HG03196 (cell line): ENCODE measurements at regions not wholly inside any gene's neighbourhood (a gene's known extent, or its start where the extent isn't known, plus 50 kb on each side); places are given as distances from the start of the nearest gene placed in this dataset.
"Not testable (repeated sequence)": the region's sequence is repeated elsewhere in the genome, so short reads cannot be mapped to it uniquely, and the experiment has no call there.

Experiments
- ATAC-seq: cut with Tn5 transposase; IDR thresholded peaks from one replicate; pipeline ENCODE4 v1.9.1; 2021; ENCODE audit not compliant: unreplicated experiment

- ATAC-seq, result no peak
These were observed 179.5 kb downstream of the HNRNPD start for GRCh38 chr4:82194329-82194728.

DNA sequence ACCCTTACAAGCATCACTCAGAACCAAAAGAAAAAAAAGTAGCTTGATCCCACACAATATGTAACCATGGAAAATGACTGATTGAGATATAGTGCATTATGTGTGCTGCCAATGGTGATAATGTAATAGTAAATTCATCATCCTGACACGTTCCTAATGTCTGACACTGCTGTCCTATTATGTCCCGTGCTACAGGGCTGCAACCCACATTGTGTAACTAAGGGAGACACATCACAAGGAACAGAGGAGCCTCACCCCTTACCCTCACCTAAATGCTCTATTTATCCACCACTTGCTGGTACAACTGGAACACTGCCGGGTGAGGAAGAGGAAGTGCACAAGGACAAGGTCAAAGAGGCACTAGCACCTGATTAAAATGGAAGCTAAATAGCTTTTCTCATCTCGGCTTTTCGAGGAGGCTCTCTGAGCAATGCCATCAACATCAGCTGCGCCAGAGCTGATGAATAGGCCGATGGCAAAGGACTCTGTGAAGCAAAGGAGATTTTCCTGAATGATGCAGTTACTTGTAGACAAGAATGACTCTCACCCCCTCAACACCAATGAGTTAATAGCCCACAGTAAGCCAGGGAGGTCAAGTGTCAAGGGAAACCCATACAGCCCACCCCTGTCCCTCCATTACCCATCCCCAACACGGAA is 181.6 kb downstream of the HNRNPD start:
- ATAC-seq, result no peak

DNA sequence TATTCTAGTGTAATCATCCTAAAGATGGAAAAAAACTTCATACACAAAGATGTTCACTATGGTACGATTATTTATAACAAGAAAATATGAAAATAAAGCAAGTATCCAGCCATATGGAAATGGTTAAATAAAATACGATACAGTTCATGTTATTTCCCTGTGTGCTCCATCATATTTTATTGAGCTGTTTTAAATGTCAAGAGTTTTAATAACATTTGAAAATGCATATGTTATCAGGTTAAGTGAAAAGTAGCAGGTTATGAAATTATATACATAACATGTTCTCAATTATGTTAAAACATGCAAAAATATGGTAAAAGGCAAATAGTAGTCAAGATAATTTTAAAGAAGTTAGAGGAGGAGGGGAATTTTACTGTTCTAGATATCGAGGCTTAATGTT is 192.0 kb downstream of the HNRNPD start:
- no peak for ATAC-seq

- ATAC-seq, result no peak
These were observed 201.6 kb downstream of the HNRNPD start for GRCh38 chr4:82172186-82172585.

GRCh38 chr4:82171531-82172155 is 202.1 kb downstream of the HNRNPD start:
- ATAC-seq, result no peak

GRCh38 chr4:82149750-82150149 is 224.0 kb downstream of the HNRNPD start:
- ATAC-seq, result no peak

GRCh38 chr4:82145850-82146249 is 227.9 kb downstream of the HNRNPD start:
- no peak for ATAC-seq

DNA sequence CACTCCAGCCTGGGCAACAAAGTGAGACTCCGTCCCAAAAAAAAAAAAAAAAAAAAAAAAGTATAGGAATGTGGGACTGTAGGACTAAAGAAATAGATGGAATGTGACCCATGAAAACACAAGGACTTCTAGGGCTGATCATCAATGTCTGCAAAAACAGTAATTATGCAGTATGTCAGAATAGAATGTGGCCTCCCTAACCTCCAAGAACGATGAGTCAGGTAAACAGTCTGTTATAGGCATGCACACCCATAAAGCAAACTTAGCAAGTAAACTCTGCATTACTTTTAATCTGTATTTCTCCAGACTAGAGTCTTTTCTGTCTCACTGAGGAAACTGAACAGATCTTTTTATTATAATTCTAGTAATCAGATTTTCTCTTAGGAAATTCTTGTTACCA is 233.4 kb downstream of the HNRNPD start:
- no peak for ATAC-seq

- ATAC-seq, result no peak
These were observed 234.5 kb downstream of the HNRNPD start for GRCh38 chr4:82139287-82139686.

- ATAC-seq, result no peak
These were observed 235.4 kb downstream of the HNRNPD start for GRCh38 chr4:82138374-82138773.

- no peak for ATAC-seq
These were observed 237.5 kb downstream of the HNRNPD start for GRCh38 chr4:82136161-82136801.

GRCh38 chr4:82128355-82128754 is 245.4 kb downstream of the HNRNPD start:
- ATAC-seq, result no peak

- ATAC-seq, result no peak
These were observed 247.2 kb downstream of the HNRNPD start for GRCh38 chr4:82126512-82127040.

DNA sequence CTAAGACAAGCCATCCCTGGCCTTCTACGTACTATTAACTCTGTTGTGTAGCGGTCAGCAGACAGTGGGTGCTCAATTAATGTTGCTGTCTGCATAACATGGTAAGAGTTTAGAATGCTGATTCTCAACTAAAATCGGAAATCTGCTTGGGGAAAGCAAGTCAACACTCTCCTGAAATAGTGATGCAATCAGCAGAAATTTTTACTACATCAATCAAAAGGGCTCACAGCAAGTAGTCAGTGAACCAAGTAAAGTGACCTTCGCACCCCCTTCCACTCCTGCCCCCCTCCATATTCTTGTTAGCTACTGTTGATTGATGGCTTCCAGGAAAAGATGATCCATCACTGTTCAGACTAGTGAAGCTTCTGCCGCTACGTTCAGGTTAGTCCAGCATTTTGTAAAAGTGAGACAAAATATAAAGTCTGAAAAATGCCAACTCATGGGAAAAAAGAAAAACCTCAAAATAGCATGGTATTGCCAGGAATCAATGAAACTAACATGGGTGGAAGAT is 247.9 kb downstream of the HNRNPD start:
- no peak for ATAC-seq

- ATAC-seq, result no peak
These were observed 248.6 kb downstream of the HNRNPD start for GRCh38 chr4:82124932-82125786.

GRCh38 chr4:82124365-82124764 is 249.4 kb downstream of the HNRNPD start:
- no peak for ATAC-seq

DNA sequence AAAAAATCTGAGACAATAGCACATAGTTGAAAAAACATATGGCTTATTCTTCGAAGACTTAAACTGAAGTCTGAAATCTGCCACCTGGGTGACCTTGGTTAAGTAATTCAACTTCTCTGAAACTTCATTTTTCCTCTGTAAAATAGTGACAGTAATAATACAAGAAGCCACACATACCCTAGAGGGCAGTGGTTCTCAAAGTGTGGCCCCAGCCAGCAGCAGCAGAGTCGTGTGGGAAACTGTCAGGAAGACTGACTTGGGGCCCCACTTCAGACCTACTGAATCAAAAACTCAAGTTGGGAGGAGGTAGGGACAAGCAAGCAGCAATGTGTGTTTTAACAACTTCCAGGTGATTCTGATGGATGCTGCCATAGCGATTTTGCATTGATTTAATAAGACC is 249.9 kb downstream of the HNRNPD start:
- no peak for ATAC-seq

GRCh38 chr4:82115183-82115582 is 258.6 kb downstream of the HNRNPD start:
- ATAC-seq, result not testable (repeated sequence)

DNA sequence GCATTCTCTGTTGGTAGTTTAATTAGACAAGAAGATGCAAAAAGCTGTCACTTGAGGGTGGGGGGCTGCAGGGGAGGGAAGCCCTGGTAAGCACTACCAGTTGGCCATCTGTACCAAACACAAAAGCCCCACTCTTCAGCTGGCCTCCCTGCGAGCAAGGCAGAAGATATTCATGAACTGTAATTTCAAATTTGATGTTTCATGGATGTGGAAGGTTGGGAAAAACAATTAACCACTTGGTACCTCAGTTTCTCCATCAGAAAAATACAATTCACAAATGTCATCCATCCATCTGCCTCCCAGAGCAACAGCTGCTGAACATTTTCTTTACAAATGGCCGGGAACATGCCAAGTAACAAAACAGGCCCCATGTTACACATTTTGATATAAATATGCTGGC is 265.3 kb downstream of the HNRNPD start:
- ATAC-seq, result no peak

DNA sequence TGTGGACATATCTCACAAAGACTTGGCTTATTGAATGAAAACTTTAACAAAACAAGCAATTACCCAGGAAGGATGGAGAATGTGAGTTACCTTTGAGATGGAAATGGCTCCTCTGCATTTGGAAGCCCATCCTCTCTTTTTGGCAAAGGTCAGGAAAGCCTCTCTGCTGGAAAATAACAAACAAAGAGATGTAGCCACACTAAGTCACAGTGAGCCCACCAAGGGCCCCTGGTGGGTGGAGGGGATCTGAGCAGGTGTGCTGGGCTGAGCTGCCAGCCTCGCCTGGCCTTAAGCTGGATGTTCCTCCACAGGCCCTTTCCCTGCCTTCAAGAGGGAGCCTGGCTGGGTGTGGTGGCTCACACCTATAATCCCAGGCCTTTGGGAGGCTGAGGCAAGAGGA is 269.2 kb downstream of the HNRNPD start:
- no peak for ATAC-seq

GRCh38 chr4:82099928-82100579 is 273.7 kb downstream of the HNRNPD start:
- ATAC-seq, result no peak
